GM23338 (cell line): ENCODE measurements at regions not wholly inside any gene's neighbourhood (a gene's known extent, or its start where the extent isn't known, plus 50 kb on each side); places are given as distances from the start of the nearest gene placed in this dataset.

Source experiments
- ATAC-seq: fragments of 200-7000 bp; cut with Tn5 transposase; 3 replicates; pipeline ENCODE4 v1.9.1; 2020
- DNase-seq: peaks from one replicate; pipeline ENCODE4 v3.0.0-alpha.2; 2015; ENCODE audit warnings: low spot score
- H2AFZ ChIP-seq: fragments of 200-600 bp; sonication (generic); 2 replicates; pipeline ENCODE4 v1.8.0; 2016; ENCODE audit warnings: antibody characterized with exemption, mild to moderate bottlenecking, moderate library complexity
- H3F3A ChIP-seq: fragments of 200-600 bp; sonication (generic); replicated peaks from 2 replicates; pipeline ENCODE4 v1.8.0; 2017; ENCODE audit warnings: antibody characterized with exemption, mixed run types, low read depth
- H3K27ac ChIP-seq: fragments of 200-600 bp; sonication (generic); 2 replicates; pipeline ENCODE4 v1.6.1; 2016; ENCODE audit warnings: low read depth
- H3K27me3 ChIP-seq: fragments of 200-600 bp; sonication (generic); 2 replicates; pipeline ENCODE4 v1.8.0; 2016; ENCODE audit warnings: mild to moderate bottlenecking, mixed run types, moderate library complexity; ENCODE audit not compliant: insufficient read depth
- H3K36me3 ChIP-seq: fragments of 200-600 bp; sonication (generic); 2 replicates; pipeline ENCODE4 v1.8.0; 2016; ENCODE audit warnings: mild to moderate bottlenecking; ENCODE audit not compliant: insufficient read depth
- H3K4me1 ChIP-seq: fragments of 200-600 bp; sonication (generic); 2 replicates; pipeline ENCODE4 v1.8.0; 2016; ENCODE audit warnings: mild to moderate bottlenecking, moderate library complexity; ENCODE audit not compliant: insufficient read depth
- H3K4me2 ChIP-seq: fragments of 200-600 bp; sonication (generic); 2 replicates; pipeline ENCODE4 v1.7.1; 2017; ENCODE audit warnings: mixed run types
- H3K4me3 ChIP-seq: fragments of 200-600 bp; sonication (generic); 2 replicates; pipeline ENCODE4 v1.6.1; 2016; ENCODE audit warnings: mixed run types
- H3K79me2 ChIP-seq: fragments of 200-600 bp; sonication (generic); replicated peaks from 2 replicates; pipeline ENCODE4 v1.8.0; 2017; ENCODE audit warnings: mild to moderate bottlenecking; ENCODE audit not compliant: insufficient read depth
- H3K9me2 ChIP-seq: fragments of 200-600 bp; sonication (generic); 2 replicates; pipeline ENCODE4 v1.8.0; 2017; ENCODE audit not compliant: insufficient read depth
- H4K20me1 ChIP-seq: fragments of 200-600 bp; sonication (generic); replicated peaks from 2 replicates; pipeline ENCODE4 v1.8.0; 2017; ENCODE audit warnings: mild to moderate bottlenecking; ENCODE audit not compliant: insufficient read depth
- H3K27ac Mint-ChIP-seq: 2 replicates; pipeline ENCODE4 v1.8.0; 2020; ENCODE audit warnings: inconsistent platforms, mild to moderate bottlenecking, moderate library complexity, mixed read lengths
- H3K27me3 Mint-ChIP-seq: 3 replicates; pipeline ENCODE4 v1.8.0; 2022; ENCODE audit warnings: low read depth, mild to moderate bottlenecking, moderate library complexity, mixed read lengths, inconsistent platforms; ENCODE audit not compliant: insufficient read depth, poor library complexity
- H3K36me3 Mint-ChIP-seq: 3 replicates; pipeline ENCODE4 v1.8.0; 2021; ENCODE audit warnings: low read depth, mild to moderate bottlenecking, inconsistent platforms, moderate library complexity, mixed read lengths
- H3K4me1 Mint-ChIP-seq: 3 replicates; pipeline ENCODE4 v1.8.0; 2020; ENCODE audit warnings: mild to moderate bottlenecking, inconsistent platforms, mixed read lengths
- H3K4me3 Mint-ChIP-seq: 3 replicates; pipeline ENCODE4 v1.8.0; 2021; ENCODE audit warnings: moderate library complexity, mild to moderate bottlenecking, inconsistent platforms, mixed read lengths
- H3K9me3 Mint-ChIP-seq: 3 replicates; pipeline ENCODE4 v1.8.0; 2020; ENCODE audit warnings: moderate library complexity, mild to moderate bottlenecking, inconsistent platforms, mixed read lengths
- EZH2 ChIP-seq: fragments of 200-600 bp; sonication (generic); IDR thresholded peaks from one replicate; pipeline ENCODE4 v1.8.0; 2017; ENCODE audit warnings: antibody characterized with exemption, mild to moderate bottlenecking, low read depth; ENCODE audit not compliant: unreplicated experiment
- EZH2phosphoT487 ChIP-seq: fragments of 200-600 bp; sonication (generic); IDR thresholded peaks from one replicate; pipeline ENCODE4 v1.8.1; 2018; ENCODE audit warnings: antibody characterized with exemption; ENCODE audit not compliant: unreplicated experiment
- JUNB ChIP-seq: IDR thresholded peaks from one replicate; pipeline ENCODE4 v1.6.1; 2016; ENCODE audit warnings: antibody characterized with exemption; ENCODE audit not compliant: unreplicated experiment
- NANOG ChIP-seq: IDR thresholded peaks from 2 replicates; pipeline ENCODE4 v1.6.1; 2016; ENCODE audit warnings: antibody characterized with exemption, borderline replicate concordance
- POLR2AphosphoS5 ChIP-seq: IDR thresholded peaks from 2 replicates; pipeline ENCODE4 v1.6.1; 2016; ENCODE audit warnings: antibody characterized with exemption, low read depth
- ZNF114 ChIP-seq: fragments of 250-450 bp; sonication (Bioruptor Pico); IDR thresholded peaks from 2 replicates; pipeline ENCODE4 v1.5.0; 2020; ENCODE audit warnings: mild to moderate bottlenecking, moderate library complexity
- TF ChIP-seq, protein P1 (sequence below), 2 experiments: fragments of 200-600 bp in 1 of 2; sonication (generic) in 1 of 2; conservative IDR thresholded peaks; 2 replicates each; pipeline versions ENCODE4 v1.5.1 to v1.6.1; 2016 to 2017; ENCODE audit warnings: antibody characterized with exemption in 2 of 2, low read depth in 2 of 2, mild to moderate bottlenecking in 2 of 2, moderate library complexity in 1 of 2
- TF ChIP-seq, protein P2 (sequence below): IDR thresholded peaks from one replicate; pipeline ENCODE4 v1.6.1; 2018; ENCODE audit warnings: antibody characterized with exemption; ENCODE audit not compliant: unreplicated experiment
- TF ChIP-seq, protein P3 (sequence below): IDR thresholded peaks from 2 replicates; pipeline ENCODE4 v1.6.1; 2016; ENCODE audit warnings: antibody characterized with exemption

DNA sequence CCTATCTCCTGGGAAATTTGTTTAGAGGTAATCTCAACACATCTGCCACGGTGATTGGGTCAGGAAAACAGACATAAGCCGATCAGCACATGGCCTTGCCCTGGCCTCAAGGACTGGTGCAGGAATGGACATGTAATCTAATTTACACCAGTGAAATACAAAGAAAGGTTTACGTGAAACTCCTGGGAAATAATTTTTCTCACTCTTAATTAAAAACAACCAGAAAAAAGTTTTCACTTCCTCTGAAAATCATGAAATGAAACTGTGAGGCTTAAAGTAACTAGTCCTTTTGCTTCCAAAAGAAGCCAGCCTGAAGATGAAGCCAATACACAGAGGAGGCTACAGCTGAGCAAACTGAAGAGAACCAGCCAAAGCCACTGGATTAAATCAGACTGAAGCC, 154.1 kb upstream of the FAM241A start (continued):
- TF ChIP-seq EZH2 = no peak
- TF ChIP-seq, protein P1, sequence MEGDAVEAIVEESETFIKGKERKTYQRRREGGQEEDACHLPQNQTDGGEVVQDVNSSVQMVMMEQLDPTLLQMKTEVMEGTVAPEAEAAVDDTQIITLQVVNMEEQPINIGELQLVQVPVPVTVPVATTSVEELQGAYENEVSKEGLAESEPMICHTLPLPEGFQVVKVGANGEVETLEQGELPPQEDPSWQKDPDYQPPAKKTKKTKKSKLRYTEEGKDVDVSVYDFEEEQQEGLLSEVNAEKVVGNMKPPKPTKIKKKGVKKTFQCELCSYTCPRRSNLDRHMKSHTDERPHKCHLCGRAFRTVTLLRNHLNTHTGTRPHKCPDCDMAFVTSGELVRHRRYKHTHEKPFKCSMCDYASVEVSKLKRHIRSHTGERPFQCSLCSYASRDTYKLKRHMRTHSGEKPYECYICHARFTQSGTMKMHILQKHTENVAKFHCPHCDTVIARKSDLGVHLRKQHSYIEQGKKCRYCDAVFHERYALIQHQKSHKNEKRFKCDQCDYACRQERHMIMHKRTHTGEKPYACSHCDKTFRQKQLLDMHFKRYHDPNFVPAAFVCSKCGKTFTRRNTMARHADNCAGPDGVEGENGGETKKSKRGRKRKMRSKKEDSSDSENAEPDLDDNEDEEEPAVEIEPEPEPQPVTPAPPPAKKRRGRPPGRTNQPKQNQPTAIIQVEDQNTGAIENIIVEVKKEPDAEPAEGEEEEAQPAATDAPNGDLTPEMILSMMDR (conservative IDR thresholded peaks at IDR 0.05; ENCODE audit: low read depth in 2 of 2) = no peak
- no peak for TF ChIP-seq POLR2AphosphoS5

DNA sequence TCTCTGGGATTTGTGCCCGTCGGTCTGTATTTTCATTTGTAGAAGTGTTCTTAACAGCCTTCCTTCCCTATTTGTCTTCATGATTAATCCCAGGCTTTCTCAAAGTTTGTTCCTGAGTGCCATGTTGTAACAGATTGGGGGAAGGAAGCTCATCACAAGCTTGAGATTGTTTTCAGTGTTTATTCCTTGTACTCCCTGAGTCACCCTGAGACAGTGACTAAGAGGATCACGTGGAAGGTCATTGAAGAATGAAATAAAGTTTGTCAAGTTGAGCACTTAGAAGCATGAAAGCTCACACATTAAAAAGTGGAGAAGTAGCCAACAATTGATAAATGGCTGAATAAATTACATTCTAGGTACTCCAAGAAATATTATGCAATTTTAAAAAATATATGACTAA, 153.5 kb upstream of the FAM241A start:
- Histone ChIP-seq H3K9me2 (no peaks in the 10 kb centered on the region), H3K36me3 (no peaks in the 10 kb centered on the region), H3K79me2 (no peaks in the 10 kb centered on the region), H3F3A (no peaks in the 10 kb centered on the region), H2AFZ (no peak overlapping the region), H3K27me3 (no peaks in the 10 kb centered on the region), H3K4me2 (no peak overlapping the region), H3K4me3 (no peak overlapping the region), H4K20me1 (no peaks in the 10 kb centered on the region), H3K27ac (no peak overlapping the region), H3K4me1 (no peaks in the 10 kb centered on the region; the same call in 1 of the 2 replicates)
- DNase-seq = no peak
- no peak for TF ChIP-seq EZH2phosphoT487
- TF ChIP-seq, protein P2, sequence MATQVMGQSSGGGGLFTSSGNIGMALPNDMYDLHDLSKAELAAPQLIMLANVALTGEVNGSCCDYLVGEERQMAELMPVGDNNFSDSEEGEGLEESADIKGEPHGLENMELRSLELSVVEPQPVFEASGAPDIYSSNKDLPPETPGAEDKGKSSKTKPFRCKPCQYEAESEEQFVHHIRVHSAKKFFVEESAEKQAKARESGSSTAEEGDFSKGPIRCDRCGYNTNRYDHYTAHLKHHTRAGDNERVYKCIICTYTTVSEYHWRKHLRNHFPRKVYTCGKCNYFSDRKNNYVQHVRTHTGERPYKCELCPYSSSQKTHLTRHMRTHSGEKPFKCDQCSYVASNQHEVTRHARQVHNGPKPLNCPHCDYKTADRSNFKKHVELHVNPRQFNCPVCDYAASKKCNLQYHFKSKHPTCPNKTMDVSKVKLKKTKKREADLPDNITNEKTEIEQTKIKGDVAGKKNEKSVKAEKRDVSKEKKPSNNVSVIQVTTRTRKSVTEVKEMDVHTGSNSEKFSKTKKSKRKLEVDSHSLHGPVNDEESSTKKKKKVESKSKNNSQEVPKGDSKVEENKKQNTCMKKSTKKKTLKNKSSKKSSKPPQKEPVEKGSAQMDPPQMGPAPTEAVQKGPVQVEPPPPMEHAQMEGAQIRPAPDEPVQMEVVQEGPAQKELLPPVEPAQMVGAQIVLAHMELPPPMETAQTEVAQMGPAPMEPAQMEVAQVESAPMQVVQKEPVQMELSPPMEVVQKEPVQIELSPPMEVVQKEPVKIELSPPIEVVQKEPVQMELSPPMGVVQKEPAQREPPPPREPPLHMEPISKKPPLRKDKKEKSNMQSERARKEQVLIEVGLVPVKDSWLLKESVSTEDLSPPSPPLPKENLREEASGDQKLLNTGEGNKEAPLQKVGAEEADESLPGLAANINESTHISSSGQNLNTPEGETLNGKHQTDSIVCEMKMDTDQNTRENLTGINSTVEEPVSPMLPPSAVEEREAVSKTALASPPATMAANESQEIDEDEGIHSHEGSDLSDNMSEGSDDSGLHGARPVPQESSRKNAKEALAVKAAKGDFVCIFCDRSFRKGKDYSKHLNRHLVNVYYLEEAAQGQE = no peak
- no peaks in the 10 kb centered on the region for H3K27me3 Mint-ChIP-seq
- H3K4me3 Mint-ChIP-seq = no peak overlapping the region
- peaks cover 7% of the 10 kb centered on the region; the same call in 2 of the 3 replicates for H3K4me1 Mint-ChIP-seq
- H3K27ac Mint-ChIP-seq = peak overlapping the region; percentile 78
- H3K9me3 Mint-ChIP-seq = no peaks in the 10 kb centered on the region
- no peaks in the 10 kb centered on the region for H3K36me3 Mint-ChIP-seq
- no peak for ATAC-seq

DNA sequence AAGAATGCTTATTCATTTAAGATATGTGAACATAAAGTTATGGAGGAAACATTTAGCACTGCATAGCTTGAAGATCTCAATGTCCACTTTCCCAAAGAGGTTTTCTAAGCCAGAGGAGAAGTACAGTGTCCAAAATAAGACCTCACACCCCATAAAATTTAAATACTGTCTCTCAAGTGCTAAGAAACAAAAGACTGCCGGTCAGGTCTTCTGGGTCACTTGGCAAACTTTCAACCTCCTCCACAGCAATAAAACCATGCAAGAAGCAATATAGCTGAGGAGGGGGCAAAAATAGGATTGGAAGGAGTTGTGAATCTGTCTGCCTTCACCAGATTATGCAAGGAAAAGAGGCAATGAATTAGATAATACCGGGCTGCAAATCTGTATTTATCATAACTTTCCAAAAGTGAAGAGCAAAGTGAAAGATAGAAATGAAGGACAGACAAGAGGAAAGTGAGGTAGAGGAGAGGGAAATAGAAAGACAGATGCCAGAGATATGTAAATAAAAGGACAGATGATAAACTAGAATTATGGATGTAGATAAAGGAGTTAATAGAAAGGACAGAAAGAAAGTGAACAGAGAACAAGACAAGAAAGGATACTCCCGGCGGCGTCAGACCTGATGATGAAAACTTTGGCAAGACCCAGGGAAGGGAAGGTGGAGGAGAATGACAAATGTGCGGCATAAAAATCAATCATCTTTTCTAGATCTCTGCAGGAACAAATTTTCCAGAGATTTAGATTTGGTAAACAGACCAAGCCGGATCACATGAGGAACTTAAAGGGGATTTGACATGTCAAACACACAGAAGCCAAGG, 152.7 kb upstream of the FAM241A start:
- H4K20me1 ChIP-seq = no peaks in the 10 kb centered on the region
- peaks cover 7% of the 10 kb centered on the region; the same call in 2 of the 3 replicates for H3K4me1 Mint-ChIP-seq
- H3K4me3 ChIP-seq = no peak overlapping the region
- no peaks in the 10 kb centered on the region for H3K27me3 ChIP-seq
- H3K36me3 ChIP-seq = no peaks in the 10 kb centered on the region
- H3K4me3 Mint-ChIP-seq = no peak overlapping the region
- no peak overlapping the region for H2AFZ ChIP-seq
- H3K4me1 ChIP-seq = no peaks in the 10 kb centered on the region; the same call in 1 of the 2 replicates
- no peak overlapping the region for H3K27ac ChIP-seq
- H3K79me2 ChIP-seq = no peaks in the 10 kb centered on the region
- H3K9me2 ChIP-seq = no peaks in the 10 kb centered on the region
- no peaks in the 10 kb centered on the region for H3K36me3 Mint-ChIP-seq
- H3K4me2 ChIP-seq = no peak overlapping the region
- ATAC-seq = no peak
- DNase-seq = no peak
- no peaks in the 10 kb centered on the region for H3K9me3 Mint-ChIP-seq
- H3K27ac Mint-ChIP-seq = no peak overlapping the region
- no peaks in the 10 kb centered on the region for H3K27me3 Mint-ChIP-seq
- H3F3A ChIP-seq = no peaks in the 10 kb centered on the region
- TF ChIP-seq EZH2phosphoT487 (no peak), NANOG (no peak), JUNB (no peak), POLR2AphosphoS5 (no peak), ZNF114 (CRISPR knock-in tag) (no peak)
- TF ChIP-seq, protein P1 (conservative IDR thresholded peaks at IDR 0.05; ENCODE audit: low read depth in 2 of 2) = no peak
- TF ChIP-seq, protein P3, sequence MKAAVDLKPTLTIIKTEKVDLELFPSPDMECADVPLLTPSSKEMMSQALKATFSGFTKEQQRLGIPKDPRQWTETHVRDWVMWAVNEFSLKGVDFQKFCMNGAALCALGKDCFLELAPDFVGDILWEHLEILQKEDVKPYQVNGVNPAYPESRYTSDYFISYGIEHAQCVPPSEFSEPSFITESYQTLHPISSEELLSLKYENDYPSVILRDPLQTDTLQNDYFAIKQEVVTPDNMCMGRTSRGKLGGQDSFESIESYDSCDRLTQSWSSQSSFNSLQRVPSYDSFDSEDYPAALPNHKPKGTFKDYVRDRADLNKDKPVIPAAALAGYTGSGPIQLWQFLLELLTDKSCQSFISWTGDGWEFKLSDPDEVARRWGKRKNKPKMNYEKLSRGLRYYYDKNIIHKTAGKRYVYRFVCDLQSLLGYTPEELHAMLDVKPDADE = no peak
